NCI-H2196 treated with DMSO at 0.1 percent for 48 hours (cell line): ENCODE measurements at regions not wholly inside any gene's neighbourhood (a gene's known extent, or its start where the extent isn't known, plus 50 kb on each side); places are given as distances from the start of the nearest gene placed in this dataset.
"Not testable (repeated sequence)": the region's sequence is repeated elsewhere in the genome, so short reads cannot be mapped to it uniquely, and the experiment has no call there.

Source experiments
- DNase-seq: peaks from one replicate; lab custom pipeline; 2025; ENCODE audit not compliant: unreplicated experiment; lab: John Stamatoyannopoulos, UW

- DNase-seq, result no peak
Measured at GRCh38 chr13:38283346-38283745, 66.3 kb upstream of the UFM1 start.

- DNase-seq, result no peak
Measured at GRCh38 chr13:38265132-38265497, 84.5 kb upstream of the UFM1 start.

- DNase-seq, result no peak
Measured at GRCh38 chr13:38264363-38265131, 85.1 kb upstream of the UFM1 start.

- no peak for DNase-seq
Measured at GRCh38 chr13:38262211-38262610, 87.4 kb upstream of the UFM1 start.

- DNase-seq, result no peak
Measured at GRCh38 chr13:38255600-38255999, 94.1 kb upstream of the UFM1 start.

GRCh38 chr13:38239874-38240273 lies 109.8 kb upstream of the UFM1 start:
- no peak for DNase-seq

- DNase-seq, result no peak
Measured at GRCh38 chr13:38228322-38228721, 121.3 kb upstream of the UFM1 start.

GRCh38 chr13:38226496-38226895 lies 123.2 kb upstream of the UFM1 start:
- DNase-seq, result no peak

GRCh38 chr13:38223089-38223488 lies 126.6 kb upstream of the UFM1 start:
- no peak for DNase-seq

GRCh38 chr13:38221120-38221519 lies 128.5 kb upstream of the UFM1 start:
- DNase-seq, result not testable (repeated sequence)

GRCh38 chr13:38216181-38216580 lies 133.5 kb upstream of the UFM1 start:
- no peak for DNase-seq

GRCh38 chr13:38213314-38213713 lies 136.3 kb upstream of the UFM1 start:
- DNase-seq, result no peak

- no peak for DNase-seq
Measured at GRCh38 chr13:38210928-38211596, 138.6 kb upstream of the UFM1 start.

GRCh38 chr13:38204556-38204955 lies 145.1 kb upstream of the UFM1 start:
- DNase-seq, result no peak

- DNase-seq, result no peak
Measured at GRCh38 chr13:38202740-38203139, 146.9 kb upstream of the UFM1 start.

GRCh38 chr13:38191016-38191415 lies 158.6 kb upstream of the UFM1 start:
- DNase-seq, result no peak

GRCh38 chr13:38180670-38181069 lies 169.0 kb upstream of the UFM1 start:
- DNase-seq, result no peak

- no peak for DNase-seq
Measured at GRCh38 chr13:38180126-38180525, 169.5 kb upstream of the UFM1 start.

GRCh38 chr13:38176664-38177063 lies 173.0 kb upstream of the UFM1 start:
- DNase-seq, result no peak

- DNase-seq, result no peak
Measured at GRCh38 chr13:38173403-38173802, 176.2 kb upstream of the UFM1 start.

GRCh38 chr13:38167164-38167822 lies 182.4 kb upstream of the UFM1 start:
- no peak for DNase-seq

GRCh38 chr13:38166116-38166515 lies 183.5 kb upstream of the UFM1 start:
- DNase-seq, result no peak
